CD14-positive monocyte (primary cell): ENCODE measurements at regions not wholly inside any gene's neighbourhood (a gene's known extent, or its start where the extent isn't known, plus 50 kb on each side); places are given as distances from the start of the nearest gene placed in this dataset.
"Not testable (repeated sequence)": the region's sequence is repeated elsewhere in the genome, so short reads cannot be mapped to it uniquely, and the experiment has no call there.

Experiments
- DNase-seq, 3 donors: peaks; one replicate each; pipeline ENCODE4 v3.0.0-alpha.2; 2011 to 2022
- H2AFZ ChIP-seq: 2 replicates; pipeline ENCODE4 v1.6.0; 2012; ENCODE audit warnings: mild to moderate bottlenecking, low read depth, low read length, inconsistent platforms; ENCODE audit not compliant: insufficient read depth, poor library complexity, severe bottlenecking
- H3K27ac ChIP-seq, 2 donors: 1 replicate in 1 of 2; 2 replicates in 1 of 2; pipeline ENCODE4 v1.5.1; 2012 to 2013; ENCODE audit warnings: low read length in 2 of 2, control low read depth in 1 of 2, inconsistent platforms in 1 of 2, low read depth in 1 of 2, mild to moderate bottlenecking in 1 of 2
- H3K27me3 ChIP-seq, 2 donors: one replicate each; pipeline versions ENCODE4 v1.6.0 to v1.6.1; 2011 to 2013; ENCODE audit warnings: low read length in 2 of 2; ENCODE audit not compliant: control insufficient read depth in 2 of 2, insufficient read depth in 2 of 2
- H3K36me3 ChIP-seq, 2 donors: replicated peaks in 1 of 2; 1 replicate in 1 of 2; 2 replicates in 1 of 2; pipeline versions ENCODE4 v1.5.1 to v1.6.1; 2012 to 2013; ENCODE audit warnings: low read length in 2 of 2, control low read depth in 1 of 2, inconsistent platforms in 1 of 2, mild to moderate bottlenecking in 1 of 2; ENCODE audit not compliant: insufficient read depth in 2 of 2, control insufficient read depth in 1 of 2
- H3K4me1 ChIP-seq, 2 donors: 1 replicate in 1 of 2; 2 replicates in 1 of 2; pipeline versions ENCODE4 v1.5.1 to v1.6.1; 2012 to 2013; ENCODE audit warnings: low read length in 2 of 2, control low read depth in 1 of 2, inconsistent platforms in 1 of 2, mild to moderate bottlenecking in 1 of 2, moderate library complexity in 1 of 2; ENCODE audit not compliant: insufficient read depth in 2 of 2, control insufficient read depth in 1 of 2
- H3K4me2 ChIP-seq: replicated peaks from 2 replicates; pipeline ENCODE3; 2012; ENCODE audit warnings: low read length, moderate library complexity, mild to moderate bottlenecking; ENCODE audit not compliant: poor library complexity, severe bottlenecking; ENCODE audit errors: extremely low read depth
- H3K4me3 ChIP-seq, 3 experiments: fragments of 200-600 bp in 1 of 3; sonication (generic) in 1 of 3; replicated peaks in 1 of 3; 1 replicate in 2 of 3; 2 replicates in 1 of 3; pipeline ENCODE4 v1.5.1; 2011 to 2013; ENCODE audit warnings: low read length in 3 of 3, mild to moderate bottlenecking in 3 of 3, control low read depth in 2 of 3, low read depth in 2 of 3, inconsistent platforms in 1 of 3, moderate library complexity in 1 of 3
- H3K79me2 ChIP-seq: 2 replicates; pipeline ENCODE4 v1.6.0; 2012; ENCODE audit warnings: mild to moderate bottlenecking, control low read depth, inconsistent platforms, low read length, moderate library complexity; ENCODE audit not compliant: insufficient read depth
- H3K9ac ChIP-seq: 2 replicates; pipeline ENCODE4 v1.6.0; 2017; ENCODE audit warnings: low read length, mild to moderate bottlenecking; ENCODE audit not compliant: insufficient read depth, poor library complexity, severe bottlenecking
- H3K9me3 ChIP-seq, 2 donors: replicated peaks in 1 of 2; 1 replicate in 1 of 2; 2 replicates in 1 of 2; pipeline versions ENCODE4 v1.5.1 to v1.6.1; 2012 to 2013; ENCODE audit warnings: low read length in 2 of 2, control low read depth in 1 of 2; ENCODE audit not compliant: control insufficient read depth in 1 of 2, insufficient read depth in 1 of 2
- H4K20me1 ChIP-seq: 2 replicates; pipeline ENCODE4 v1.6.0; 2012; ENCODE audit warnings: mild to moderate bottlenecking, low read length, control low read depth, moderate library complexity; ENCODE audit not compliant: insufficient read depth
- H3K27ac Mint-ChIP-seq, 7 donors: one replicate each; pipeline ENCODE4 v1.8.0; 2020; ENCODE audit warnings: mild to moderate bottlenecking in 7 of 7, mixed read lengths in 7 of 7, moderate library complexity in 6 of 7, inconsistent platforms in 2 of 7
- H3K27me3 Mint-ChIP-seq, 3 donors: one replicate each; pipeline ENCODE4 v1.8.0; 2021 to 2022; ENCODE audit warnings: low read depth in 3 of 3, mild to moderate bottlenecking in 3 of 3, mixed read lengths in 3 of 3, moderate library complexity in 3 of 3, inconsistent platforms in 1 of 3
- H3K36me3 Mint-ChIP-seq, 2 donors: one replicate each; pipeline ENCODE4 v1.8.0; 2020; ENCODE audit warnings: mixed read lengths in 2 of 2, inconsistent platforms in 1 of 2, mild to moderate bottlenecking in 1 of 2
- H3K4me1 Mint-ChIP-seq: one replicate; pipeline ENCODE4 v1.8.0; 2020; ENCODE audit warnings: mild to moderate bottlenecking, mixed read lengths
- H3K4me3 Mint-ChIP-seq, 2 donors: one replicate each; pipeline ENCODE4 v1.8.0; 2020; ENCODE audit warnings: mild to moderate bottlenecking in 2 of 2, mixed read lengths in 2 of 2, moderate library complexity in 1 of 2
- H3K9me3 Mint-ChIP-seq, 7 donors: one replicate each; pipeline ENCODE4 v1.8.0; 2020 to 2022; ENCODE audit warnings: mixed read lengths in 7 of 7, mild to moderate bottlenecking in 6 of 7, moderate library complexity in 6 of 7, inconsistent platforms in 2 of 7
- WGBS: methylation state at CpG from one replicate; pipeline ENCODE4 v1.1.5; 2013; ENCODE audit warnings: missing lambda C conversion rate; ENCODE audit not compliant: insufficient coverage; 5-methylcytosine and 5-hydroxymethylcytosine counted together
- intact Hi-C, 2 donors: fragments of 100-400 bp; cut with micrococcal nuclease; formaldehyde crosslinking; loops; one replicate each; pipeline versions ENCODE4 v1.15.0 to v1.15.1; 2023

DNA sequence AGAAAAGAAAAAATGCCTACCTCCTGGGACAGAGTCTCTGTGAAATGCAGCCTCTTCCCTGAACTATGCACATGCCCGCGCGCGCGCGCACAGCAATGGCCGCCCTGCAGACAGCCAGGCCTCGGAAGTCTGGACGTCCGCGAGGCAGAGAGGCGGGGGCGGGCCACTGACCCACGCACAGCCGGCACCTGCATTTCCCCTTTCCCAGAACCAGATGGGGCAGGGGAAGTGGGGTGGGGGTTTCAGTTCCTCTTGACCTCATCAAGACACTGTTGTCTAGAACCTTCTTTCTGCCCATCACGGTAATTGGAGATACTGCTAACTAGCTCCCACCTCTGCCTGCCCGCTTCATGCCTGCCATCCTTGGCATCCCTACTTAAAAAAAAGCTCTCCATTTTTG lies 5435.0 kb upstream of the TPTE start:
- H3K9me3 ChIP-seq, H3K4me3 Mint-ChIP-seq, H3K9me3 Mint-ChIP-seq, H3K27me3 Mint-ChIP-seq, H3K36me3 Mint-ChIP-seq, intact Hi-C loops, H3K36me3 ChIP-seq, H3K4me1 Mint-ChIP-seq, H3K4me2 ChIP-seq, H3K4me1 ChIP-seq, H3K27me3 ChIP-seq, H3K9ac ChIP-seq, H2AFZ ChIP-seq, H3K79me2 ChIP-seq, H4K20me1 ChIP-seq, H3K4me3 ChIP-seq: not testable (repeated sequence)
- WGBS = no CpG with 5 or more reads among the region's 17 CpGs
- H3K27ac ChIP-seq = peak overlapping the region in 1 of 2 donors; percentile 57
- peak overlapping the region in 4 of 7 donors; percentile 66 to 69 (median 68) for H3K27ac Mint-ChIP-seq
- peak; percentile 22 to 43 (median 30) for DNase-seq

DNA sequence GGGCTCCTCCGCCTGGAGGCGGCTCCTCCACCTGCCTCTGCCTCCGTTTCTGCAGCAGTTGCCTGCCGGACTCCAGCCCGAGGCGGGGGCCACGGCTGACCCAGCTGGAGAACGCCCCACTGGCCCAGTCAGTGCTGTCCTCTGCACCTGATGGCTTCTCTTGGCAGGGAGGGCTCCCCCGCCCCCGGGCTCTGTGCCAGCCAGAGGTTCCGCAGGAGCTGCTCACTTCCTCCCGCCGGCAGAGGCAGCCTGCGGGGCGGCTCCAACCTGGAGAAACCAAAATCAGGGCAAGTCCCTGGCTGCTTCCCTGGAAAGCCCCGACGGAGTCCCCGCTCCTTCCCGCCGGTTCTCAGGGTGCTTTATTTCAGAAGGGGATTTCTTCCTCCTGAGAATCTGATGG lies 5432.6 kb upstream of the TPTE start:
- H3K4me2 ChIP-seq = not testable (repeated sequence)

GRCh38 chr21:5089399-5090089 lies 5431.8 kb upstream of the TPTE start:
- H3K36me3 ChIP-seq, H3K4me3 Mint-ChIP-seq, H3K9me3 Mint-ChIP-seq, H3K27ac ChIP-seq, H3K27me3 ChIP-seq, H4K20me1 ChIP-seq, H3K9me3 ChIP-seq, H2AFZ ChIP-seq, H3K4me1 ChIP-seq, H3K4me2 ChIP-seq, H3K36me3 Mint-ChIP-seq, H3K9ac ChIP-seq, H3K79me2 ChIP-seq, H3K4me3 ChIP-seq, H3K4me1 Mint-ChIP-seq, DNase-seq, H3K27me3 Mint-ChIP-seq, intact Hi-C loops: not testable (repeated sequence)
- H3K27ac Mint-ChIP-seq = peak overlapping the region in 1 of 7 donors; percentile 84
- no CpG with 5 or more reads among the region's 15 CpGs for WGBS

More for the DNA sequence above, 5432.6 kb upstream of the TPTE start:
- H3K9me3 ChIP-seq, H3K4me3 ChIP-seq, H3K4me1 Mint-ChIP-seq, H3K27ac ChIP-seq, H4K20me1 ChIP-seq, H2AFZ ChIP-seq, H3K79me2 ChIP-seq, intact Hi-C loops, H3K27ac Mint-ChIP-seq, H3K4me1 ChIP-seq, H3K9ac ChIP-seq, H3K36me3 Mint-ChIP-seq, DNase-seq, H3K4me3 Mint-ChIP-seq, H3K27me3 Mint-ChIP-seq, H3K27me3 ChIP-seq, H3K36me3 ChIP-seq, H3K9me3 Mint-ChIP-seq: not testable (repeated sequence)
- WGBS = no CpG with 5 or more reads among the region's 20 CpGs

DNA sequence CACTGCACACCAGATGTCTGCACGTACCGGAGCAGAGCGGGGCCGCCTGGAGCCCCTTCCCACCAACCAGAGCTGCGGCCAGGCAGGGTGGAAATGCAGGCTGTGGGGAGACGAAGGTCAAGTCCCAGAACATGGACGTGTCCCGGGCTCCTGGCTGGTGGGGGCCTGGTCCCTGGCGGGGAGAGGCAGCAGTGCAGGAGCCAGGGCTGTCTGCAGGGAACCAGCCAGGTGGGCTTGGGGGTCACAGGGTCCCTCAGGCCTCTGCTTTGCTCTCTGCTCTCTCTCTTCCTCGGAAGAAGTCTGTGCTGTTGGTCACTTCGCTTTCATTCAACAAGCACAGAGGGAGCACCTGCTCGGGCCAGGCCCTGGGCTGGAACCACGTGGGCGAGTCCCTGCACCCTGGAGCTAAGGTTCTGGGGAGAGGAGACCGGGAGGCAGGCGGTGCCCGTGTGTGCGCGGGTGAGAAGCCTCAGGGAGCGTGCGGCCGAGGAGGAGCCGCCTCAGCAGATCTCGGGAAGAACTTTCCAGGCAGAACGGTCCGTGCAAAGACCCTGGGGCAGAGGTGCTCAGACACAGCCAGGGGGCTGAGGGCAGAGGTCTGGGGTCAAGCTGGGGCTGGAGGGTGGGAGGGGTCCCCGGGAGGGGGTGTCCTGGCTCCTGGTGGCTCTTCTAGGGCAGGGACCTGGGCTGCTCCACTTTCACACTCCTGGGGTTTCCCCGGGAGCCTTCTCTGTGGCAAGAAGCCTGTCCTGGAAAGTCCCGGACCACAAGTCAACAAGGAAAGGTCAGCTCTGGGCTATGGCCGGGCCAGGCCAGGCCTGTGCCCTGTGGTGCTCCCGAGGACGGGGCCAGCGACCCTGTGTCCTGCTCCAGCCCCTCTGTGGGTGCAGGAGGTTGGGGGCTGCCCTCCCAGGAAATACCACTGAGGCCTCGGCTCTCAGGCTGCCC lies 5431.0 kb upstream of the TPTE start:
- H4K20me1 ChIP-seq, H3K9me3 ChIP-seq, H3K4me1 Mint-ChIP-seq, H3K27ac Mint-ChIP-seq, H3K9me3 Mint-ChIP-seq, H3K27me3 Mint-ChIP-seq, H3K36me3 ChIP-seq, DNase-seq, H3K27me3 ChIP-seq, H3K4me1 ChIP-seq, H3K36me3 Mint-ChIP-seq, intact Hi-C loops, H3K27ac ChIP-seq, H3K79me2 ChIP-seq, H3K4me3 Mint-ChIP-seq, H2AFZ ChIP-seq, H3K4me2 ChIP-seq, H3K9ac ChIP-seq, H3K4me3 ChIP-seq: not testable (repeated sequence)
- WGBS = 92% methylated on average over 3 of the region's 34 CpGs
